ENCODE measurements at regions not wholly inside any gene's neighbourhood (a gene's known extent, or its start where the extent isn't known, plus 50 kb on each side); places are given as distances from the start of the nearest gene placed in this dataset.

GRCh38 chr3:30161375-30161774, 445.0 kb upstream of the TGFBR2 start:
- peak in 1 of 6 experiments; percentile 12 for TF ChIP-seq CTCF (IDR thresholded peaks at IDR 0.05)
- TF ChIP-seq POLR2A (IDR thresholded peaks at IDR 0.05), result no peak
